Activated CD4-positive, alpha-beta T cell treated with anti-CD3 and anti-CD28 coated beads for 36 hours (primary cell): ENCODE measurements at regions not wholly inside any gene's neighbourhood (a gene's known extent, or its start where the extent isn't known, plus 50 kb on each side); places are given as distances from the start of the nearest gene placed in this dataset.

Experiments used
- ATAC-seq: fragments of 200-7000 bp; cut with Tn5 transposase; one replicate; pipeline ENCODE4 v1.10.0; 2021; ENCODE audit warnings: mild to moderate bottlenecking, moderate library complexity
- CTCF ChIA-PET: fragments of 350-600 bp; sonication (Branson Sonifier 250); formaldehyde crosslinking; loops from one replicate; lab custom pipeline; 2021; ENCODE audit warnings: antibody characterized with exemption; lab: Charles Lee
- POLR2A ChIA-PET: fragments of 350-600 bp; sonication (Branson Sonifier 250); formaldehyde crosslinking; loops from one replicate; lab custom pipeline; 2021; ENCODE audit warnings: antibody characterized with exemption, inconsistent platforms; lab: Charles Lee
- DNase-seq: peaks from one replicate; pipeline ENCODE4 v3.0.0-alpha.2; 2020
- H3K27ac Mint-ChIP-seq: one replicate; pipeline ENCODE4 v1.8.0; 2021; ENCODE audit warnings: mixed read lengths
- H3K27me3 Mint-ChIP-seq: one replicate; pipeline ENCODE4 v1.8.0; 2021; ENCODE audit warnings: mixed read lengths
- H3K36me3 Mint-ChIP-seq: one replicate; pipeline ENCODE4 v1.8.0; 2021; ENCODE audit warnings: low read depth, mixed read lengths
- H3K4me1 Mint-ChIP-seq: one replicate; pipeline ENCODE4 v1.8.0; 2021; ENCODE audit warnings: mixed read lengths
- H3K4me3 Mint-ChIP-seq: one replicate; pipeline ENCODE4 v1.8.0; 2021; ENCODE audit warnings: mild to moderate bottlenecking, moderate library complexity, mixed read lengths
- H3K9me3 Mint-ChIP-seq: one replicate; pipeline ENCODE4 v1.8.0; 2021; ENCODE audit warnings: low read depth, mixed read lengths
- intact Hi-C, 2 experiments: fragments of 100-400 bp; cut with DNase I in 1 of 2; cut with micrococcal nuclease in 1 of 2; formaldehyde crosslinking; loops; one replicate each; pipeline versions ENCODE4 v1.14.2 to v1.15.1; 2022 to 2024; cut with DNase I, micrococcal nuclease

DNA sequence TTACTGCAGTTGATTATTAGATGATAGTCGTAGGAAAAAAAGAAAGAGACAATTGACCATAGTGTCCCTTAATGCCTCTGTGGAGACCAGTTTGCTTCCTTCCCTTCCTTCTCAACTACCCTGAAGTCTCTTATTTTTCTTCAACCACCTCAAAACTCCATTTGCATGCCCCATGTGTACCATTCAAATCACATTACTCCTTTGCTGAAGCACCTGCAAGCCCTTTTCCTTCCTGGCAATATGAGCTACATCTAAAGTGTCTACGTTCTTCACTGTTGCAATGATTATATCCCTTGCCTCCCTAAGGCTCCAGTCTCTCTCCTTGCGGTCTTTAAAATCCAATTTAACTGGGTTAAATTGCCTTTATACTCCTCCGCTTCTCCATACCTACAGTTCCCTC is 867.4 kb upstream of the API5 start:
- intact Hi-C loops, result no loop called here
- POLR2A ChIA-PET, result no interaction called here

DNA sequence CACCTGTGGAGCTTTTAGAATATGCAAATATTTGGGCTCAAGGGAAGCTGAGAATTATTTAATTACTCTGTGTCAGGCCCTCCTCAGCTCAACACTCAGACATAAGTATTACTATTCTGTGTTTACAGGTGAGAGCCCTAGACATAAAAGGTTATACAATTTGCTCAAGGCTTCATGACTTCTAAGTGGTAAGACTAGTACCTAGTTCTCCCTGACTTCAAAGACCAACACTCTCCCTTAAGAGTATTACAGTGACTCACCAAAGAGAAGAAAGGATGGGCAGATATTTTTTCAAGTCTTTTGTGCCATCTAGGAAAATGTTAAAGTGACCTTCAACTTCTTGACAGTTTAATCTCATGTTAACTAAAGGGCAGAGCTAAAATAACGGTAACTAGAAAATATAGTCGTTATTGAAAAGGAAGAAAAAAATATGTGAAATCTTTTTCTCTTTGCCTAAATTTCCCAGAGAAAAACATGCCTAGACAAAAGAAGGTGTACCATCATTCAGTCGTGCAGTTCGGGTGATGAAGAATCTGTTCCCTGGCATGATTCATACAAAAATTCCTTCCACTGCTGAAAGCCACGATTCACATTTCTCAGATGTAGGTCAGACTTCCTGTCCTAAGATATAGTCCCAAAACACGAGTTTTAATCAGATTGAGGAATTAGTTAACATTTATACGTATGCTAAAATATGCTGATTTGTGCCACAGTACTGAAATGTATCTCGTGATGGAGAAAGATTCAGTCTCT is 849.1 kb upstream of the API5 start:
- DNase-seq (no peak), ATAC-seq (no peak)
- H3K36me3 Mint-ChIP-seq, result no peaks in the 10 kb centered on the region
- POLR2A ChIA-PET, result no interaction called here
- H3K4me1 Mint-ChIP-seq, result no peaks in the 10 kb centered on the region
- no peak overlapping the region for H3K27ac Mint-ChIP-seq
- H3K27me3 Mint-ChIP-seq, result no peaks in the 10 kb centered on the region
- H3K4me3 Mint-ChIP-seq, result no peak overlapping the region
- intact Hi-C loops, result no loop called here
- CTCF ChIA-PET, result no interaction called here
- H3K9me3 Mint-ChIP-seq, result peaks cover 9% of the 10 kb centered on the region

More for the DNA sequence above, 867.4 kb upstream of the API5 start:
- Mint-ChIP-seq H3K4me1 (no peaks in the 10 kb centered on the region), H3K36me3 (no peaks in the 10 kb centered on the region), H3K27me3 (no peaks in the 10 kb centered on the region), H3K4me3 (no peak overlapping the region), H3K9me3 (peaks cover 16% of the 10 kb centered on the region), H3K27ac (no peak overlapping the region)
- no peak for ATAC-seq
- no peak for DNase-seq
- CTCF ChIA-PET, result no interaction called here

DNA sequence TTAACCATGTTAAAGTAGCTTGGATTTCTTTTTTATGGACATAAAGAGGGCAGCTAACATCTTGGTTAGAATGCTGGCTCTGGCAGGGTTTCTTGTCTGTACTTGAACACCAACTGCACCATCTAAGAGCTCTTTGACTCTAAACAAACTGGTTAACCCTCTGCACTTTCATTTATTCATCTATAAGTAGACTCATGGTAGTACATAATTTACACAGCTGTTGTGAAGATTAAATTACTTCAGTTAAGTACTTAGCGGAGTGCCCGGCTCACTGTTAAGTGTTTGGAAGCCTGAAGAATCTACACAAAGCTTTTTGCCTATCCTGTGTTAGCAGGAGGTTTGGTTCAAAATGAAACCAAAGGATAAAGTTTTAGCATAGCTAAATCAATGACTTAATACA is 846.2 kb upstream of the API5 start:
- POLR2A ChIA-PET, result no interaction called here
- H3K36me3 Mint-ChIP-seq, result no peaks in the 10 kb centered on the region
- DNase-seq (no peak), ATAC-seq (no peak)
- no peak overlapping the region for H3K27ac Mint-ChIP-seq
- H3K4me1 Mint-ChIP-seq, result no peaks in the 10 kb centered on the region
- H3K4me3 Mint-ChIP-seq, result no peak overlapping the region
- no peaks in the 10 kb centered on the region for H3K27me3 Mint-ChIP-seq
- intact Hi-C loops, result no loop called here
- peaks cover 9% of the 10 kb centered on the region for H3K9me3 Mint-ChIP-seq
- CTCF ChIA-PET, result no interaction called here

DNA sequence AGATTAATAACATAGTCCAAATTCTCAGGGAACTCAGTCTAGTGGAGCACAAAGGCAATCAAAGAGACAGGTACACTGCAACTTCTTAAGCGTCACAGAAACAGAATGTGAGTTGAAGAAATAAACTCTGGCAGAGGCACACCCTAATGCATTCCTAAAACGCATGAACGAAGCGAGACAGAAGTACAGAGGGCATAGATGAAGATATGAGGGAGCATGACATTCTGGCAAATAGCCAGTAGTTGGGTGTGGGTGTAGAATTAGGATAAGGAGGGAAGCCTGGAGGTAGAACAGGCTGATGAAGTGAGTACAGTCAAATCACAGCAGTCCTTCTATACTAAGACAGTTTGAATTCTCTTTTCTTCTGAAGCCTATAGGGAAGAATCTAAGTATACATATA is 838.7 kb upstream of the API5 start:
- H3K27ac Mint-ChIP-seq, result no peak overlapping the region
- peaks cover 9% of the 10 kb centered on the region for H3K9me3 Mint-ChIP-seq
- intact Hi-C loops, result no loop called here
- no peaks in the 10 kb centered on the region for H3K4me1 Mint-ChIP-seq
- CTCF ChIA-PET, result no interaction called here
- POLR2A ChIA-PET, result no interaction called here
- no peaks in the 10 kb centered on the region for H3K27me3 Mint-ChIP-seq
- DNase-seq (no peak), ATAC-seq (no peak)
- no peaks in the 10 kb centered on the region for H3K36me3 Mint-ChIP-seq
- no peak overlapping the region for H3K4me3 Mint-ChIP-seq

DNA sequence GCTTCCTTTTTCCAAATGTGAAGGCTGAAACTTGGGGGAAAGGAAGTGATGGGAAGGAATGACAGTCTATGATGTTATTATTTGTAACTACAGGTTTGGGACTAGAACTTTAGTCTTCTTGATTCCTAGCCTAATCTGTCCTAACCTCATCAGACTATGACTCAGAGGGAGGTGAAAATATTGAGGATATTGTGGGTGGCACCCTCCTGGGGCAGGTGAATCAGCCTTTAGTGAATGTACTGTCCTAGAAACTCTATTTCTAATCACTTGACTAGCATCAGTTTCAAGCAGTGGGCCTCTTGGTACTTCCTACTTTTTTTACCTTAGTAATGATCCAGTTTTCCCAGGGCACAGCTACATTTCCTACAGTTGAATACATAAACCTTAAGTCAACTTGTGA is 829.0 kb upstream of the API5 start:
- Mint-ChIP-seq H3K4me1 (no peaks in the 10 kb centered on the region), H3K9me3 (peaks cover 18% of the 10 kb centered on the region), H3K27ac (no peak overlapping the region), H3K4me3 (no peak overlapping the region), H3K36me3 (no peaks in the 10 kb centered on the region), H3K27me3 (no peaks in the 10 kb centered on the region)
- intact Hi-C loops, result no loop called here
- POLR2A ChIA-PET, result no interaction called here
- ATAC-seq (no peak), DNase-seq (no peak)
- CTCF ChIA-PET, result no interaction called here

DNA sequence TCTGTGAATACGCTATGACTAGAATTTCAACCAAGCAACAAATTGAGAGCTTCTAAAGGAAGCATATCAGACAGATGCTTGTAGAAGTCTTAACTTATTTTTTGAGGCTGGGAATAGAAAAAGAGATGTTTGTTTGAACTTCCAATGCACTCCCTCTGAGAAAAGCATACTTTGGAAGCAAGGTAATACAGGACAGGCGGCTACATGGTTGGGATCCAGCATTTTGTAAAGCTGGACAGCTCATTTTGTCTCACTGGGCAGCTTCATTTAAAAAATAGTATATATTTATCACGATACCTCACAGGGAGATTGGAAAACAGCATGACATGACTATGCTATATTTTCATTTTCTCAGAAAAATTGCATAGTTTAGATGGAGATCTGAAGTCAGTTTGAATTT is 821.3 kb upstream of the API5 start:
- H3K27ac Mint-ChIP-seq, result no peak overlapping the region
- POLR2A ChIA-PET, result no interaction called here
- peaks cover 11% of the 10 kb centered on the region for H3K9me3 Mint-ChIP-seq
- H3K36me3 Mint-ChIP-seq, result no peaks in the 10 kb centered on the region
- intact Hi-C loops, result no loop called here
- H3K4me1 Mint-ChIP-seq, result no peaks in the 10 kb centered on the region
- no peak overlapping the region for H3K4me3 Mint-ChIP-seq
- no peaks in the 10 kb centered on the region for H3K27me3 Mint-ChIP-seq
- no peak for ATAC-seq
- CTCF ChIA-PET, result no interaction called here
- DNase-seq, result no peak

DNA sequence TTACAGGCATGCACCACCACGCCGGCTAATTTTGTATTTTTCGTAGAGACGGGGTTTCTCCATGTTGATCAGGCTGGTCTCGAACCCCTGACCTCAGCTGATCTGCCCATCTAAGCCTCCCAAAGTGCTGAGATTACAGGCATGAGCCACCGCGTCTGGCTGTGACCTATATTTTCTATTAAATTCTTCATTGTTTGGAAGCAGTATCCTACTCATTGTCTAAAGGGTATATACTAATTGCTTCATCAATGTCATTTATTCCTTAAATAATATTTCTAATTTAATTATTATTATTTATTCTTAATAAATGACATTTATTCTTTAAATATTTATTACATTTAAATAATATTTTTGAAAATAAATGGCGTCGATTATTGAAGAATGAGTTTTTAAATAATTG is 817.3 kb upstream of the API5 start:
- H3K4me1 Mint-ChIP-seq, result no peaks in the 10 kb centered on the region
- intact Hi-C loops, result no loop called here
- peaks cover 5% of the 10 kb centered on the region for H3K9me3 Mint-ChIP-seq
- ATAC-seq, result no peak
- POLR2A ChIA-PET, result no interaction called here
- CTCF ChIA-PET, result interaction anchor here (0.6 kb wide), 1 partner anchor 326 kb away, joined by 3 read pairs; no protein-coding TSS in a partner anchor
- DNase-seq, result no peak
- H3K27me3 Mint-ChIP-seq, result no peaks in the 10 kb centered on the region
- H3K36me3 Mint-ChIP-seq, result no peaks in the 10 kb centered on the region
- no peak overlapping the region for H3K27ac Mint-ChIP-seq
- no peak overlapping the region for H3K4me3 Mint-ChIP-seq

DNA sequence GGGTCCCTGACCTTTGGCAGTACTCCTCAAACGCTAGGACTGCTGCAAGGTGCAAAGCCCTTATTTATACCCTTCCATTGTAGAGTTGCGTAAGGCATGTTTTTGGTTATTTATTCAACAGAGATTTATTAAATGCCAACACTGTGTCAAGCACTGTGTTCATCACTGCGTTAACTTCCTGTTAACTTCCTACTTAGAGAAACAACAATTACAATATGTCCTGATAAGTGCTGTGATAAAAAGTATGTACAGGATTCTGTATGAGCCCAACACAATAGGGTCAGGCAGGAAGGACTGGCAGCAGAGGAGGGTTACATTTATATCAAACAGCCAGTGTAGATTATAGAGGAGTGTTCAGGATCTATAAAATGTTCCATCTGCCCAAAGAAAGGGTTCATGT is 812.8 kb upstream of the API5 start:
- H3K4me1 Mint-ChIP-seq, result no peaks in the 10 kb centered on the region
- H3K9me3 Mint-ChIP-seq, result peaks cover 9% of the 10 kb centered on the region
- H3K4me3 Mint-ChIP-seq, result no peak overlapping the region
- ChIA-PET CTCF (no interaction called here), POLR2A (no interaction called here)
- DNase-seq (no peak), ATAC-seq (no peak)
- H3K36me3 Mint-ChIP-seq, result no peaks in the 10 kb centered on the region
- H3K27ac Mint-ChIP-seq, result no peak overlapping the region
- no peaks in the 10 kb centered on the region for H3K27me3 Mint-ChIP-seq
- intact Hi-C loops, result no loop called here

DNA sequence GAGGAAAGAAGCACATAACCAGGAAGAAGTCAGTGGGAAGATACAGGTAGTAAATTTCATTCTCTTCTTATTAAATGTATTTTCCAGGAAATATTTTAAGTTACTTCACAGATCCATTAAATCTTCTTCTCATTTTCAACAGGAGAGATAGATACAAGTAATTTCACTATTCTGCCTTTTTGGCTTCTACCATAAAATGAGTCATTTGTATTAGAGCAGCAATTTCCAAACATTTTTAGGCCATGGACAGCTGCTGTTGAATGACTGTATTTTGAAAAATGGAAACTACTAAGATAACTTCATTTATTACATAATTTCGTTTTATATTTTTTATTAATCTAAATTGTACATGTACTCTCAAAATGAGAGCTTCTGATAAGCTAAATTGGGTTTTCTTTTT is 809.6 kb upstream of the API5 start:
- Mint-ChIP-seq H3K27me3 (no peaks in the 10 kb centered on the region), H3K36me3 (no peaks in the 10 kb centered on the region), H3K27ac (no peak overlapping the region), H3K9me3 (peaks cover 16% of the 10 kb centered on the region), H3K4me1 (no peaks in the 10 kb centered on the region), H3K4me3 (no peak overlapping the region)
- ChIA-PET CTCF (no interaction called here), POLR2A (no interaction called here)
- intact Hi-C loops, result no loop called here
- ATAC-seq (no peak), DNase-seq (no peak)

DNA sequence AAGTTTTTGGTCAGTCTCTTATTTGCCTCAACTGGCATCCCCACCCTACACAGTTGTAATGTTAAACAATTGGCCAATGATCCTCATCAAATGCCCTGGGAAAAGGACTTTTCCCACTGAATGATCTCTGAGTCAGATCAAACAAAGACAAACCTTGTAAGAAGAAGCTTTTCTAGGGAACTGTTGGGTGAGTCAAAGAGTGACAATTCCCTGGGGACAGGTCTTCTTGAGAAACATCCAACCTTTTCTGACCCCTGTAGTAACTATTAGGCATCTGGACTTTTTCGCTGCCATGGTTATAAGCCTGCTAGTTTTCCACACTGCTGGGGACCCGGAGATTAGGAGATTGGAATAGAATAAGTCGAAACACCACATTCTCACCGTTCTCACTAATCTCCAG is 789.8 kb upstream of the API5 start:
- Mint-ChIP-seq H3K9me3 (peaks cover 4% of the 10 kb centered on the region), H3K4me1 (no peaks in the 10 kb centered on the region), H3K27me3 (no peaks in the 10 kb centered on the region), H3K36me3 (no peaks in the 10 kb centered on the region), H3K4me3 (no peak overlapping the region), H3K27ac (no peak overlapping the region)
- ATAC-seq, result no peak
- CTCF ChIA-PET, result interaction anchor here (1.2 kb wide), 1 partner anchor 1061 kb away, joined by 3 read pairs; no protein-coding TSS in a partner anchor
- POLR2A ChIA-PET, result interaction anchor here (0.6 kb wide), 1 partner anchor 38 kb away, joined by 3 read pairs; no protein-coding TSS in a partner anchor
- DNase-seq, result no peak
- intact Hi-C loops, result no loop called here

DNA sequence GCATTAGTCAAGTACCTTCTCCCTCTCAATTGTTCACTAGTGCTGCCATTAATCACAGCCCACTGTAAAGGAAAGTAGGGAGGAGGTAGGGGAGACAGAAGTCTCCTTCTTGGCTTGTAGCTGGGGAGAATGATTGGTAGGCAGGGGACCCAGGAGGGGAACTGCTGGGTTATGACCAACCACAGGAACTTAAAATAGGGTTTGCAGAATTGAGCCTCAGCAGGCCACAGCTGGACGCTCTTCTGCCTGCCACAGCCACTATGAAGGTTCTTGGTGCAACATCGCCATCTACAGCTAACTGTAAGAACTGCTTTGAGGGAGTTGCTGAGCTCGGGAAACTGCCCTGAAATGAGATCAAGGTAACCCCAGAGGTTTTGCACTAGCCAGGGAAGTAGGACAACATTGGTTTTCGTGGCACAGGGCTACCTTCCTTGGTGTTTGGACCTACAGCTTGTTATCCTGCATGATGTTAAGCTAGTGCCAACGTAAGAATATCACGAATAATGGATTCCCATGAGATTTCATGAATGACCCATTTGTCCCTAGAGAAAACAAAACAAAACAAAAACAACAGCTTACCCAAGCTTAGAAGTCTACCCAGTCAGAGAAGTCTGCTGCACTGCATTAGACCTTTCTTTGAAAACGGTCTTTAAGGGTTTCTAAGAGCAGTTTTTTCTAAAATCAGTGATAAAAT is 787.1 kb upstream of the API5 start:
- POLR2A ChIA-PET, result no interaction called here
- H3K27ac Mint-ChIP-seq, result no peak overlapping the region
- H3K36me3 Mint-ChIP-seq, result no peaks in the 10 kb centered on the region
- peaks cover 2% of the 10 kb centered on the region for H3K9me3 Mint-ChIP-seq
- CTCF ChIA-PET, result interaction anchor here (0.5 to 1.1 kb wide), 4 partner anchors 9 to 1064 kb away, joined by 3 to 4 read pairs (median 3); no protein-coding TSS in a partner anchor
- H3K4me3 Mint-ChIP-seq, result no peak overlapping the region
- DNase-seq, result peak; percentile 44
- H3K27me3 Mint-ChIP-seq, result no peaks in the 10 kb centered on the region
- H3K4me1 Mint-ChIP-seq, result no peaks in the 10 kb centered on the region
- ATAC-seq, result no peak
- intact Hi-C loops, result loop anchor here in 1 of 2 experiments (1.0 kb wide), 1 partner anchor 1063 kb away; no protein-coding TSS in a partner anchor

DNA sequence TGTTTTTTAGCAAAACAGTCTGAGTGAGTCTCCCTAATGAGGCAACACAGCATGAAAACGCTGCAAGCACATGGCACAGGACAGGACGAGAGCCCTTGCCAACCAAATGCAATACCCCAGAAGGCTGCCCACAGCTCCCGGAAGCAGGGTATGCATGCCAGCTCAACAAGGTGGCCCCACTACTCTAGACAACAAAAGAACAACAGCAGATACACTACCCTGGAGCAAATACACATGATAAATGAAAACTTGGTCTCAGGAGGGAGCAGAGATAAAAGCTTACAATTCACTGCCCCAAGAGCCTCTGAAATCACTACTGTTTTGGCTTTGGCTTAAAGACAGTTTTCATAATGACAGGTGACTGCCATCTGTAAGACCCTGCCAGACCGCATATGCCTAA is 785.4 kb upstream of the API5 start:
- ATAC-seq, result no peak

More for the DNA sequence above, 785.4 kb upstream of the API5 start:
- no peaks in the 10 kb centered on the region for H3K4me1 Mint-ChIP-seq
- DNase-seq, result no peak
- ChIA-PET POLR2A (no interaction called here), CTCF (no interaction called here)
- H3K27ac Mint-ChIP-seq, result no peak overlapping the region
- intact Hi-C loops, result no loop called here
- no peaks in the 10 kb centered on the region for H3K27me3 Mint-ChIP-seq
- H3K4me3 Mint-ChIP-seq, result no peak overlapping the region
- H3K9me3 Mint-ChIP-seq, result peaks cover 2% of the 10 kb centered on the region
- H3K36me3 Mint-ChIP-seq, result no peaks in the 10 kb centered on the region
